Esophagus muscularis mucosa (tissue), 4 donors: ENCODE measurements at regions not wholly inside any gene's neighbourhood (a gene's known extent, or its start where the extent isn't known, plus 50 kb on each side); places are given as distances from the start of the nearest gene placed in this dataset.
A peak's percentile ranks its signal among the peaks of the same experiment; 100 is the strongest.

Source experiments
- DNase-seq: peaks from one replicate; pipeline ENCODE4 v3.0.0-alpha.2; 2017; ENCODE audit errors: extremely low spot score
- H3K27ac ChIP-seq, 4 donors: fragments of 200-600 bp; sonication (generic); replicated peaks in 1 of 4; 1 replicate in 3 of 4; 2 replicates in 1 of 4; pipeline ENCODE4 v1.5.1; 2016 to 2019; ENCODE audit warnings: mild to moderate bottlenecking in 1 of 4
- H3K27me3 ChIP-seq, 4 donors: fragments of 200-600 bp; sonication (generic); one replicate each; pipeline versions ENCODE4 v1.5.1 to v1.6.0; 2016 to 2019
- H3K36me3 ChIP-seq, 4 donors: fragments of 200-600 bp; sonication (generic); one replicate each; pipeline ENCODE4 v1.5.1; 2016 to 2019
- H3K4me1 ChIP-seq, 4 donors: fragments of 200-600 bp; sonication (generic); one replicate each; pipeline ENCODE4 v1.5.1; 2016 to 2019
- H3K4me3 ChIP-seq, 4 donors: fragments of 200-600 bp; sonication (generic); 1 replicate in 2 of 4; 2 replicates in 2 of 4; pipeline ENCODE4 v1.5.1; 2016 to 2019; ENCODE audit warnings: mild to moderate bottlenecking in 4 of 4, moderate library complexity in 1 of 4
- H3K9me3 ChIP-seq, 4 donors: fragments of 200-600 bp; sonication (generic); 1 replicate in 3 of 4; 2 replicates in 1 of 4; pipeline ENCODE4 v1.5.1; 2016 to 2019
- CTCF ChIP-seq, 3 experiments: fragments of 200-600 bp in 2 of 3; fragments of 450-650 bp in 1 of 3; sonication (generic) in 2 of 3; IDR thresholded peaks; one replicate each; pipeline ENCODE4 v1.5.1; 2017 to 2019; ENCODE audit warnings: antibody characterized with exemption in 3 of 3, mild to moderate bottlenecking in 2 of 3, moderate library complexity in 1 of 3
- EP300 ChIP-seq: sonication (generic); formaldehyde crosslinking; IDR thresholded peaks from one replicate; pipeline ENCODE4 v1.6.1; 2017; ENCODE audit warnings: antibody characterized with exemption
- POLR2A ChIP-seq: fragments of 450-650 bp; IDR thresholded peaks from one replicate; pipeline ENCODE4 v1.6.1; 2017; ENCODE audit warnings: antibody characterized with exemption, moderate library complexity, mild to moderate bottlenecking, low read depth
- POLR2AphosphoS5 ChIP-seq, 2 donors: sonication (generic); formaldehyde crosslinking; IDR thresholded peaks; one replicate each; pipeline ENCODE4 v1.6.1; 2017; ENCODE audit warnings: antibody characterized with exemption in 2 of 2
- WGBS: methylation state at CpG from one replicate; pipeline ENCODE4 v1.1.5; 2018; 5-methylcytosine and 5-hydroxymethylcytosine counted together
- intact Hi-C: fragments of 100-400 bp; cut with DNase I; formaldehyde crosslinking; loops from one replicate; pipeline ENCODE4 v1.15.1; 2023
- small RNA-seq, 3 donors: library from RNA; depleted of rRNA; stranded (forward); fragments of <200 nt; gene quantifications; one replicate each; pipeline ENCODE3, GENCODE V24; 2016

- WGBS: 20% methylated on average over 3 of the region's 3 CpGs
- H3K27me3 ChIP-seq: no peaks in the 10 kb centered on the region
- no peak for DNase-seq
- H3K27ac ChIP-seq: peak overlapping the region in 3 of 4 donors; percentile 26 to 41 (median 27)
- no peak overlapping the region for H3K4me3 ChIP-seq
- TF ChIP-seq CTCF (IDR thresholded peaks at IDR 0.05): no peak
- no peak for TF ChIP-seq EP300
- TF ChIP-seq POLR2A: no peak
- TF ChIP-seq POLR2AphosphoS5 (IDR thresholded peaks at IDR 0.05): peak in 1 of 2 donors; percentile 30
- H3K4me1 ChIP-seq: peaks cover 12 to 22% (median 15%) of the 10 kb centered on the region in 4 donors
- intact Hi-C loops: no loop called here
- no peaks in the 10 kb centered on the region for H3K36me3 ChIP-seq
- no peaks in the 10 kb centered on the region for H3K9me3 ChIP-seq
These were observed 51.8 kb upstream of the CXADR start for GRCh38 chr21:17461014-17461413.

DNA sequence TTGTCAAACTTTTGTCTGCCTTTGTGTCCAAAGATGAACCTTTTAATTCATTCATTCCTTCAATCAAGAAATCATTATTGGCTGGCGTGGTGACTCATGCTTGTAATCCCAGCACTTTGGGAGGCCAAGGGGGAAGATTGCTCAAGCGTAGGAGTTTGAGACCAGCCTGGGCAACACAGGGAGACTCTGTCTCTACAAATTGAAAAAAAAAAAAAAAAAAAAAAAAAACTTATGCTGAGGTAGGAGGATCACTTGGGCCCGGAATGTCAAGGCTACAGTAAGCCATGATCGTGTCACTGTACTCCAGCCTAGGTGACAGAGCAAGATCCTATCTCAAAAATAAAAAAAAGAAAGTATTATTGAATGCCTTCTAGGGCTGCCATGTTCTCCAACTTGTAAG, 51.3 kb upstream of the CXADR start:
- TF ChIP-seq POLR2A (no peak), POLR2AphosphoS5 (IDR thresholded peaks at IDR 0.05) (no peak), EP300 (no peak), CTCF (IDR thresholded peaks at IDR 0.05) (no peak)

DNA sequence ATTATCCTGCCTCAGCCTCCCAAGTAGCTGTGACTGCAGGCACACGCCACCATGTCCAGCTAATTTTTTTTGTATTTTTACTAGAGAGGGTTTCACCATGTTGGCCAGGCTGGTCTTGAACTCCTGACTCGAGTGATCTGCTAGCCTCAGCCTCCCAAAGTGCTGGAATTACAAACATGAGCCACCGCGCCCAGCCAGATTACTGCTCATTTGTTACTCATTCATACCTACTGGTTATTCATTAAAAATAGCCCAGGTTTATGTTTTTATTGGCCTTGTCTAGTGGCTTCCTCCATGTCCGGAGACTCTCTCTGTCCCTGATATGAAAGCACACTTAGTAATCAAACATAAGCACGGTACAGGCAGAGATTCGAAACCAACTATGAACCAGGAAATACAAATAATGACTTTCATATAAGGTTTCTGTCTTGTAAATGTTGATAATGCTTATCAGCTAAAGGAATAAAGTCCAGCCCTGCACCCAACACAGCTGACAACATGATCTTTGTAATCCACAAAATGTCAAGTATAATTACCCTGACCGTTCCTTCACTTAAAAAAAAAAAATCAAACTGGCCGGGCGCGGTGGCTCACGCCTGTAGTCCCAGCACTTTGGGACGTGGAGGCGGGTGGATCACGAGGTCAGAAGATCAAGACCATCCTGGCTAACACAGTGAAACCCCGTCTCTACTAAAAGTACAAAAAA, 50.4 kb upstream of the CXADR start:
- intact Hi-C loops: no loop called here
- no peak for DNase-seq
- Histone ChIP-seq H3K27me3 (no peaks in the 10 kb centered on the region), H3K36me3 (no peaks in the 10 kb centered on the region), H3K4me1 (peaks cover 12 to 22% (median 15%) of the 10 kb centered on the region in 4 donors), H3K27ac (no peak overlapping the region), H3K4me3 (no peak overlapping the region), H3K9me3 (no peaks in the 10 kb centered on the region)
- WGBS: 84% methylated on average over 16 of the region's 16 CpGs
- TF ChIP-seq EP300 (no peak), CTCF (IDR thresholded peaks at IDR 0.05) (no peak), POLR2AphosphoS5 (IDR thresholded peaks at IDR 0.05) (no peak), POLR2A (no peak)

More for the DNA sequence above, 51.3 kb upstream of the CXADR start:
- no peaks in the 10 kb centered on the region for H3K27me3 ChIP-seq
- no peaks in the 10 kb centered on the region for H3K9me3 ChIP-seq
- intact Hi-C loops: no loop called here
- DNase-seq: no peak
- peaks cover 12 to 22% (median 15%) of the 10 kb centered on the region in 4 donors for H3K4me1 ChIP-seq
- H3K36me3 ChIP-seq: no peaks in the 10 kb centered on the region
- no peak overlapping the region for H3K4me3 ChIP-seq
- peak overlapping the region in 1 of 4 donors; percentile 26 for H3K27ac ChIP-seq
- WGBS: 73% methylated on average over 4 of the region's 4 CpGs

Small RNAs in the stretch of these regions (small RNA-seq; reads per million reads assigned to genes)
- 128 to 175 (median 142) reads per million in 3 donors for gene MIR125B2
- 101 to 140 (median 117) reads per million in 3 donors for gene MIR99A
- gene MIRLET7C: 1,531 to 3,211 (median 1,982) reads per million in 3 donors
- 0 reads per million in 3 donors for gene RNU1-98P
- 0 reads per million in 3 donors for gene RNU6-113P
- gene RNU6-426P: 0 reads per million in 3 donors
- 0 reads per million in 3 donors for gene SNORD74B
